Progenitor cell of endocrine pancreas (in vitro differentiated cells): ENCODE measurements at regions not wholly inside any gene's neighbourhood (a gene's known extent, or its start where the extent isn't known, plus 50 kb on each side); places are given as distances from the start of the nearest gene placed in this dataset.

Experiments
- DNase-seq: peaks from one replicate; pipeline ENCODE4 v3.0.0; 2021; ENCODE audit warnings: low spot score; ENCODE audit not compliant: unreplicated experiment
- H3K27ac Mint-ChIP-seq: 2 replicates; pipeline ENCODE4 v1.8.0; 2021; ENCODE audit warnings: mild to moderate bottlenecking, moderate library complexity, mixed read lengths
- H3K27me3 Mint-ChIP-seq: 2 replicates; pipeline ENCODE4 v1.8.0; 2021; ENCODE audit warnings: mixed read lengths
- H3K36me3 Mint-ChIP-seq: 2 replicates; pipeline ENCODE4 v1.8.0; 2022; ENCODE audit warnings: mixed read lengths; ENCODE audit not compliant: insufficient read depth
- H3K4me1 Mint-ChIP-seq: 2 replicates; pipeline ENCODE4 v1.8.0; 2021; ENCODE audit warnings: low read depth, mixed read lengths
- H3K4me3 Mint-ChIP-seq: 2 replicates; pipeline ENCODE4 v1.8.0; 2021; ENCODE audit warnings: low read depth, mild to moderate bottlenecking, moderate library complexity, mixed read lengths
- H3K9me3 Mint-ChIP-seq: 2 replicates; pipeline ENCODE4 v1.8.0; 2021; ENCODE audit warnings: low read depth, mixed read lengths
- TF ChIP-seq, protein P1 (sequence below): fragments of 200-600 bp; sonication (generic); IDR thresholded peaks from one replicate; pipeline ENCODE4 v1.5.0; 2021; ENCODE audit warnings: antibody characterized with exemption, mild to moderate bottlenecking; ENCODE audit not compliant: unreplicated experiment

DNA sequence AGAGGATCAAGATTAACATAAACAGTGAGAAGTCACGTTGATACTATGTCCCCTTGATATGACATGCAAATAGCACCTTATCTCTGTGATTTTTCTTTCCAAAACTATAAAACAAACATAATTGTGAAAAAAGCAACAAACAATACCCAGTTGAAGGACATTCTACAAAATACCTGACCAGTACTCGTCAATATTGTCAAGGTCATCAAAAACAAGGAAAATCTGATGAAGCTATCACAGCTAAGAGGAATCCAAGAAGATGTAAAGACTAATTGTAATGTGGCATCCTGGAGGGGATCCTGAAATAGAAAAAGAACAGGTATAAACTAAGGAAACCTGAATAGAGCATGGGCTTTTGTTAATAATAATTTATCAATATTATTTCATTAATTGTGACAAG, 321.5 kb upstream of the MAP2 start:
- peaks cover 3% of the 10 kb centered on the region for H3K36me3 Mint-ChIP-seq
- peaks cover 7% of the 10 kb centered on the region for H3K4me1 Mint-ChIP-seq
- no peak overlapping the region for H3K4me3 Mint-ChIP-seq
- no peak for DNase-seq
- no peak overlapping the region for H3K27ac Mint-ChIP-seq
- TF ChIP-seq, protein P1, sequence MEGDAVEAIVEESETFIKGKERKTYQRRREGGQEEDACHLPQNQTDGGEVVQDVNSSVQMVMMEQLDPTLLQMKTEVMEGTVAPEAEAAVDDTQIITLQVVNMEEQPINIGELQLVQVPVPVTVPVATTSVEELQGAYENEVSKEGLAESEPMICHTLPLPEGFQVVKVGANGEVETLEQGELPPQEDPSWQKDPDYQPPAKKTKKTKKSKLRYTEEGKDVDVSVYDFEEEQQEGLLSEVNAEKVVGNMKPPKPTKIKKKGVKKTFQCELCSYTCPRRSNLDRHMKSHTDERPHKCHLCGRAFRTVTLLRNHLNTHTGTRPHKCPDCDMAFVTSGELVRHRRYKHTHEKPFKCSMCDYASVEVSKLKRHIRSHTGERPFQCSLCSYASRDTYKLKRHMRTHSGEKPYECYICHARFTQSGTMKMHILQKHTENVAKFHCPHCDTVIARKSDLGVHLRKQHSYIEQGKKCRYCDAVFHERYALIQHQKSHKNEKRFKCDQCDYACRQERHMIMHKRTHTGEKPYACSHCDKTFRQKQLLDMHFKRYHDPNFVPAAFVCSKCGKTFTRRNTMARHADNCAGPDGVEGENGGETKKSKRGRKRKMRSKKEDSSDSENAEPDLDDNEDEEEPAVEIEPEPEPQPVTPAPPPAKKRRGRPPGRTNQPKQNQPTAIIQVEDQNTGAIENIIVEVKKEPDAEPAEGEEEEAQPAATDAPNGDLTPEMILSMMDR, result no peak
- H3K9me3 Mint-ChIP-seq, result peaks cover 33% of the 10 kb centered on the region
- no peaks in the 10 kb centered on the region for H3K27me3 Mint-ChIP-seq

DNA sequence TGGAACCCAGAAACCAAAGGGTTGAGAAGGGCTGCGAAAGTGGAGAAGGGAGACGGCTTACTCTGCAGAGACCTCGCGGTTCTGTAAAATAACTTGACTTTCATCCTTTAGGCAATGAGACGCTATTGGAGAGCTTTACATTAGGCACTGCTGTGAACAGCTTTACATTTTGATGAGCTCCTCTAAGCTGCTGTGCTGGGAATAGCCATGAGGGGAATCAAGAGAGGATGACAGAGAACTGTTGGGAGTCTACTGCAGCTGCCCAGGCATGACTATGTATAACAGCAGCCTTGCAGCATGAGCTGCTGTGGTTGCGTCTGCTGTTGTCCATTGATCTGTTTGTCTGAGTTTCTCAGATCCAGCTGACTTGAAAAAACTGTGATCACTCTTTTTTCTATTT, 310.8 kb upstream of the MAP2 start:
- Mint-ChIP-seq H3K4me1 (peaks cover 34% of the 10 kb centered on the region), H3K27ac (no peak overlapping the region), H3K27me3 (no peaks in the 10 kb centered on the region), H3K36me3 (no peaks in the 10 kb centered on the region), H3K9me3 (peaks cover 8% of the 10 kb centered on the region), H3K4me3 (no peak overlapping the region)
- DNase-seq, result no peak
- TF ChIP-seq, protein P1, result no peak

DNA sequence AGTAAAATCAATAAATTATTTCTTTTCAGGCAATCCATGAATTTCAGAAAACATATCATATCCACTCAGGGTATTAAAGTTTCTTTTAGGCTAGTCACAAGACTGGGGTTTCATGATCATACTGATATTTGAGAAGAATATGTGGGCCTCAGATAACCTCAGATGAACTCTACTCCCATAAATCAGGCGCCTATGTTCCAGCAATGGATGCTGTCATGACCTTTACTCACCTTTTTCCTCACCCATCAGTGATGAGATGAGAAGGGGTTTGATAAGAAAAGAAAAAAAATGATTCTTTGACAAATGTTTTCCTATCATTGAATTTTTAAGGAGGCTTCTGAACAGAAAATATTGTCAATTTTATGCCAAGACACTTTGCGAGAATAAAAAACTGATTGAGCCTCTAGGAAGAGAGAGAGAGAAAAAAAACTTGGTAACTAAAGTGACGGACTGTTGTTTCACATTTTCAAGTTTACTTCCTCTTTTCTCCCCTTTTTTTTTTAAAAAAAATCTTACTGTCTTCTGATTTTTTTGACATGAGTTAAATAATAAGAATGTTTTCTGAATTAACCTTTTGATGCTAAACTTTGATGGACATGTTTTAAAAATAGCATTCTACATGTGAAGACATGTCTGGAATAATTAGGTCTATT, 309.1 kb upstream of the MAP2 start:
- no peak for DNase-seq
- H3K4me3 Mint-ChIP-seq, result no peak overlapping the region
- H3K27me3 Mint-ChIP-seq, result no peaks in the 10 kb centered on the region
- TF ChIP-seq, protein P1, result no peak
- H3K4me1 Mint-ChIP-seq, result peaks cover 34% of the 10 kb centered on the region
- H3K36me3 Mint-ChIP-seq, result no peaks in the 10 kb centered on the region
- H3K9me3 Mint-ChIP-seq, result no peaks in the 10 kb centered on the region
- H3K27ac Mint-ChIP-seq, result no peak overlapping the region

DNA sequence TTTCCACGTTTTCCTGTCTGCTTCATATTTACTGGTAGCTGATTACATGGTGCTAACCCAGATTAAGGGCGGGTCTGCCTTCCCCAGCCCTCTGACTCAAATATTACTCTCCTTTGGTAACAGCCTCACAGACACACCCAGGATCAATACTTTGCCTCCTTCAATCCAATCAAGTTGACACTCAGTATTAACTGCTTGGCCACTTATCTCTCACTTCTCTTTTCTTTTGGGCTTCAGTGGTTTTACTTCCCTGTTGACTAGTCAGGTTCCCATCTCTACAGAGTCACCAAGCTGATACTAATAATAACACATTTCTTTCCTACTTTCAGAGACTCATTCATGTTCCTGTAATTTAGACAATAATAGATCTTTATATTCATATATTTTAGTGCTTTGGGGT, 302.2 kb upstream of the MAP2 start:
- no peak overlapping the region for H3K4me3 Mint-ChIP-seq
- H3K36me3 Mint-ChIP-seq, result peaks cover 2% of the 10 kb centered on the region

DNA sequence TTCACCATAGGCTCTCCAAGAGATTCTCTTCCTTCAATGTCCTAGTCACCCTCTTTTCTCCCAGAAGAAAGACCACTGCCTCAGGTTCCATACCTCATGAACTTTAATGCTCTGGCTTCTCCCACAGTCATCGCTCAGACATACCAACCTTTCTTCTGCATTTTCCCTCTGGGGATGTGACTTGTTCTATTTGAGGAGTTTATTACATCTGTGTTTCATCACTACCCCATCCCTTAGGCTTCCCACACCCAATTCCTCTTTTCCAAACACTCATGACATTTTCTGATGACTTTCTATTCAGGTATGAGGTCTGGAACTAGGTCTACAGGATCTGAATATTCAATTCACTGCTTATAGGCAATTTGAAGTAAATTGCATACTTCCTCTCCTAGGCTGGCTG, 298.6 kb upstream of the MAP2 start:
- DNase-seq, result no peak
- TF ChIP-seq, protein P1, result no peak

More for the DNA sequence above, 302.2 kb upstream of the MAP2 start:
- TF ChIP-seq, protein P1, result no peak
- Mint-ChIP-seq H3K4me1 (peaks cover 8% of the 10 kb centered on the region), H3K27me3 (no peaks in the 10 kb centered on the region), H3K27ac (no peak overlapping the region), H3K9me3 (peaks cover 7% of the 10 kb centered on the region)
- DNase-seq, result no peak

More for the DNA sequence above, 298.6 kb upstream of the MAP2 start:
- H3K9me3 Mint-ChIP-seq, result peaks cover 3% of the 10 kb centered on the region
- H3K36me3 Mint-ChIP-seq, result no peaks in the 10 kb centered on the region
- H3K4me1 Mint-ChIP-seq, result peaks cover 3% of the 10 kb centered on the region
- no peaks in the 10 kb centered on the region for H3K27me3 Mint-ChIP-seq
- H3K4me3 Mint-ChIP-seq, result no peak overlapping the region
- no peak overlapping the region for H3K27ac Mint-ChIP-seq
